Kidney epithelial cell (primary cell): ENCODE measurements at regions not wholly inside any gene's neighbourhood (a gene's known extent, or its start where the extent isn't known, plus 50 kb on each side); places are given as distances from the start of the nearest gene placed in this dataset.

Source experiments
- DNase-seq: peaks from one replicate; pipeline ENCODE4 v3.0.0-alpha.2; 2010; ENCODE audit warnings: low read depth
- H3K27me3 ChIP-seq: 2 replicates; pipeline ENCODE4 v1.6.0; 2011; ENCODE audit warnings: low read length; ENCODE audit not compliant: control insufficient read depth, insufficient read depth
- H3K36me3 ChIP-seq: 2 replicates; pipeline ENCODE4 v1.5.1; 2011; ENCODE audit warnings: low read length; ENCODE audit not compliant: control insufficient read depth, insufficient read depth
- H3K4me3 ChIP-seq: 2 replicates; pipeline ENCODE4 v1.5.1; 2011; ENCODE audit warnings: low read depth, mild to moderate bottlenecking, control low read depth, low read length
- CTCF ChIP-seq: IDR thresholded peaks from 2 replicates; pipeline ENCODE4 v1.5.1; 2011; ENCODE audit warnings: mild to moderate bottlenecking, moderate library complexity, low read length, control low read depth, inconsistent platforms; ENCODE audit not compliant: insufficient read depth, poor library complexity, severe bottlenecking

- no peak for DNase-seq
Measured at GRCh38 chr4:36675436-36675835, 394.0 kb downstream of the DTHD1 start.

GRCh38 chr4:36676139-36677050, 395.0 kb downstream of the DTHD1 start:
- H3K36me3 ChIP-seq, result no peaks in the 10 kb centered on the region
- H3K4me3 ChIP-seq, result no peak overlapping the region
- DNase-seq, result no peak
- H3K27me3 ChIP-seq, result no peaks in the 10 kb centered on the region
- TF ChIP-seq CTCF, result no peak

More at GRCh38 chr4:36675436-36675835, 394.0 kb downstream of the DTHD1 start:
- no peak for TF ChIP-seq CTCF
- Histone ChIP-seq H3K4me3 (no peak overlapping the region), H3K27me3 (no peaks in the 10 kb centered on the region), H3K36me3 (no peaks in the 10 kb centered on the region)

- H3K36me3 ChIP-seq, result no peaks in the 10 kb centered on the region
- H3K4me3 ChIP-seq, result no peak overlapping the region
- no peak for TF ChIP-seq CTCF
- DNase-seq, result no peak
- H3K27me3 ChIP-seq, result no peaks in the 10 kb centered on the region
Measured at GRCh38 chr4:36677112-36677511, 395.7 kb downstream of the DTHD1 start.

- Histone ChIP-seq H3K27me3 (no peaks in the 10 kb centered on the region), H3K4me3 (no peak overlapping the region), H3K36me3 (no peaks in the 10 kb centered on the region)
- DNase-seq, result no peak
- no peak for TF ChIP-seq CTCF
Measured at GRCh38 chr4:36677874-36678273, 396.5 kb downstream of the DTHD1 start.

GRCh38 chr4:36687681-36688080, 406.3 kb downstream of the DTHD1 start:
- DNase-seq, result no peak
- no peaks in the 10 kb centered on the region for H3K27me3 ChIP-seq
- no peak overlapping the region for H3K4me3 ChIP-seq
- no peaks in the 10 kb centered on the region for H3K36me3 ChIP-seq
- no peak for TF ChIP-seq CTCF

- TF ChIP-seq CTCF, result no peak
- no peak overlapping the region for H3K4me3 ChIP-seq
- H3K36me3 ChIP-seq, result no peaks in the 10 kb centered on the region
- no peaks in the 10 kb centered on the region for H3K27me3 ChIP-seq
- DNase-seq, result no peak
Measured at GRCh38 chr4:36692586-36692985, 411.2 kb downstream of the DTHD1 start.
